ENCODE measurements at regions not wholly inside any gene's neighbourhood (a gene's known extent, or its start where the extent isn't known, plus 50 kb on each side); places are given as distances from the start of the nearest gene placed in this dataset.
"Not testable (repeated sequence)": the region's sequence is repeated elsewhere in the genome, so short reads cannot be mapped to it uniquely, and the experiment has no call there.

DNA sequence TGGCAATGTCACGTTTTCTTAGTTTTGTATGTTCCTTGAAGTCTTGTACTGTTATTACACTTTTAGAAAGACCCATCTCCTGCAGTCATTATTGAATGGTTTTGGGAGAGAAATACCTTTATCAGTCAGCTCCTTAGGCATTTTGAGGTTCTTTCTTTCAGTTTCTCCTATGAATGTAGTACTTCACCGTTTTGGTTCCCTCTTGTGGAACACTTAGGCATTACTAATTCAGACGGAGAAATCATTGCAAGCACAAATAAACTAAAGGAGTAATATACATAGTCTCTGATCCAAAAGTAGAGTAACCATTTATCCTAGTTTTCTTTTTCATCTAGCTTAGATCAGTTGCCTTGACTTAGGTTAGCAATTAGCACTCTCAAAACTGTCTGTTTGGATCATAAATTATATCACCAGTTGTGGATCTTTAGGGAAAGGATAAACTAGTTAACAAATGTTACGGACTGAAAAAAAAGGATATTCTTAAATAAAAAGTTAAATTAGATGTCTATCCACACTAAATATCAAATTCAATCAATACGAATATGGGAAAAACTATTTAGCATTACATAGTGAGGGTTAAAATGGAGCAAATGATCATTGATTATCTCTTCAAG, 1538.3 kb upstream of the SEL1L start:
- Histone ChIP-seq H3K4me3 (ENCODE audit: low read depth, low read length) (no peak overlapping the region), H3K27me3 (ENCODE audit: control insufficient read depth, insufficient read depth, low read length) (no peaks in the 10 kb centered on the region), H3K36me3 (ENCODE audit: control insufficient read depth, insufficient read depth, low read length) (no peaks in the 10 kb centered on the region)
- TF ChIP-seq, protein P1, sequence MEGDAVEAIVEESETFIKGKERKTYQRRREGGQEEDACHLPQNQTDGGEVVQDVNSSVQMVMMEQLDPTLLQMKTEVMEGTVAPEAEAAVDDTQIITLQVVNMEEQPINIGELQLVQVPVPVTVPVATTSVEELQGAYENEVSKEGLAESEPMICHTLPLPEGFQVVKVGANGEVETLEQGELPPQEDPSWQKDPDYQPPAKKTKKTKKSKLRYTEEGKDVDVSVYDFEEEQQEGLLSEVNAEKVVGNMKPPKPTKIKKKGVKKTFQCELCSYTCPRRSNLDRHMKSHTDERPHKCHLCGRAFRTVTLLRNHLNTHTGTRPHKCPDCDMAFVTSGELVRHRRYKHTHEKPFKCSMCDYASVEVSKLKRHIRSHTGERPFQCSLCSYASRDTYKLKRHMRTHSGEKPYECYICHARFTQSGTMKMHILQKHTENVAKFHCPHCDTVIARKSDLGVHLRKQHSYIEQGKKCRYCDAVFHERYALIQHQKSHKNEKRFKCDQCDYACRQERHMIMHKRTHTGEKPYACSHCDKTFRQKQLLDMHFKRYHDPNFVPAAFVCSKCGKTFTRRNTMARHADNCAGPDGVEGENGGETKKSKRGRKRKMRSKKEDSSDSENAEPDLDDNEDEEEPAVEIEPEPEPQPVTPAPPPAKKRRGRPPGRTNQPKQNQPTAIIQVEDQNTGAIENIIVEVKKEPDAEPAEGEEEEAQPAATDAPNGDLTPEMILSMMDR (IDR thresholded peaks at IDR 0.05; ENCODE audit: insufficient read depth, low read length, poor library complexity, severe bottlenecking), result peak; percentile 13
- DNase-seq (ENCODE audit: low read depth), result no peak

DNA sequence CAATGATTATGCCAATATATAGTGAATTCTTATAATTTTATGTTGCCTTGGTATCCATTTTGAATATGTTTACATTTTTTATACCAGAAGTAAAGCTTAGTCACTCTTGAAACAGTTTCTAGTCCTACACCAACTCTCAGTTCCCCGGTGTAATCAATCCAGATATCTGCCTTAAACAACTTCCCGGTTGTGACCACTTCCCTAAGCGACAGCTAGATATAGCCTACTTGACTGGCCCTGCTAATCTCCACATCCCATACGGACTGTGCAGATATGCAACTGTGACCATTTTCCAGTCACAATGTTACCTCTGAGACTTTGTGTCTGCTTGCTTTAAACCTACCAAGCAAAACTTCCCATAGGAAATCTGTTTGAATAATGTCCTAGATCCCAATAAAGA, 1551.5 kb upstream of the SEL1L start:
- DNase-seq (ENCODE audit: low read depth), result no peak
- H3K4me3 ChIP-seq (ENCODE audit: low read depth, low read length), result no peak overlapping the region
- TF ChIP-seq, protein P1 (IDR thresholded peaks at IDR 0.05; ENCODE audit: insufficient read depth, low read length, poor library complexity, severe bottlenecking), result no peak

DNA sequence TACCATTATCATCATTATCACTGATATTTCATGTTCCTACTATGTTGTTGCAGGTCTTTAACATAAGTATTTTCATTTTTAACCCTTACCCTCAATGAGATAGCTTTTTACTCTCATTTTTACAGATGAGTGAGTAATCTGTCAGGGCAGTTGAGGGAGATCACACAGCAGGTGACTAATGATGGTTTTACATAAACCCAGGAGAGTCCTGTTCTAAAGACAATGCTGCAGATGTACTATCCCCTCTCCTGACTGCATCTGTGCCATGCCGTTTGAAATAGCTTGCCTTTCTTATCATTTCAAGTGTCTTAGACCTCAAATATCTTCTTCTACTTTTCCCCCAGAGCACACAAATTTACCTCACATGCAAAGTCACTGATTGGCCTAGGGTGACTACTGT, 1552.1 kb upstream of the SEL1L start:
- no peak overlapping the region for H3K4me3 ChIP-seq (ENCODE audit: low read depth, low read length)
- no peak for DNase-seq (ENCODE audit: low read depth)
- H3K36me3 ChIP-seq (ENCODE audit: control insufficient read depth, insufficient read depth, low read length), result no peaks in the 10 kb centered on the region
- TF ChIP-seq, protein P1 (IDR thresholded peaks at IDR 0.05; ENCODE audit: insufficient read depth, low read length, poor library complexity, severe bottlenecking), result no peak
- no peaks in the 10 kb centered on the region for H3K27me3 ChIP-seq (ENCODE audit: control insufficient read depth, insufficient read depth, low read length)

More for the DNA sequence above, 1551.5 kb upstream of the SEL1L start:
- Histone ChIP-seq H3K36me3 (ENCODE audit: control insufficient read depth, insufficient read depth, low read length) (no peaks in the 10 kb centered on the region), H3K27me3 (ENCODE audit: control insufficient read depth, insufficient read depth, low read length) (no peaks in the 10 kb centered on the region)

DNA sequence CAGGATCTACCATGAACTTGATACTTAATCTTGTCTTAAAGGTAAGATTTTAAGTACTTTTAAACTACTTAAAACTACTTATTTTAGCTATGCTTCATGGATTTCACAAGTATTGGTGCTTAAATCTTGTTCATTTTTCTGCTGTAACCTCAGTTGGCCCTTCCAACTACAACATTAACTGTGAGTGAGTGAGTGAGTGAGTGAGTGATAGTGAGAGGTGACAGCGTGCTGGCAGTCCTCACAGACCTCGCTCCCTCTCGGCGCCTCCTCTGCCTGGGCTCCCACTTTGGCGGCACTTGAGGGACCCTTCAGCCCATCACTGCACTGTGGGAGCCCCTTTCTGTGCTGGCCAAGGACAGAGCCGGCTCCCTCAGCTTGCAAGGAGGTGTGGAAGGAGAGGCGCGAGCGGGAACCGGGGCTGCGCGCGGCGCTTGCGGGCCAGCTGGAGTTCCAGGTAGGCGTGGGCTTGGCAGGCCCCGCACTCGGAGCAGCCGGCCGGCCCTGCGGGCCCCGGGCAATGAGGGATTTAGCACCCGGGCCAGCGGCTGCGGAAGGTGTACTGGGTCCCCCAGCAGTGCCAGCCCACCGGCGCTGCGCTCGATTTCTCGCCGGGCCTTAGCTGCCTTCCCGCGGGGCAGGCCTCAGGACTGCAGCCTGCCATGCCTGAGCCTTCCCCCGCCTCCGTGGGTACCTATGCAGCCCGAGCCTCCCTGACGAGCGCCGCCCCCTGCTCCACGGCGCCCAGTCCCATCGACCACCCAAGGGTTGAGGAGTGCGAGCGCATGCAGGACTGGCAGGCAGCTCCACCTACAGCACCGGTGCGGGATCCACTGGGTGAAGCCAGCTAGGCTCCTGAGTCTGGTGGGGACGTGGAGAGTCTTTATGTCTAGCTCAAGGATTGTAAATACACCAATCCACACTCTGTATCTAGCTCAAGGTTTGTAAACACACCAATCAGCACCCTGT, 1558.6 kb upstream of the SEL1L start:
- peak overlapping the region; percentile 12 for H3K4me3 ChIP-seq (ENCODE audit: low read depth, low read length)
- DNase-seq (ENCODE audit: low read depth); H3K27me3 ChIP-seq (ENCODE audit: control insufficient read depth, insufficient read depth, low read length); H3K36me3 ChIP-seq (ENCODE audit: control insufficient read depth, insufficient read depth, low read length): not testable (repeated sequence)

DNA sequence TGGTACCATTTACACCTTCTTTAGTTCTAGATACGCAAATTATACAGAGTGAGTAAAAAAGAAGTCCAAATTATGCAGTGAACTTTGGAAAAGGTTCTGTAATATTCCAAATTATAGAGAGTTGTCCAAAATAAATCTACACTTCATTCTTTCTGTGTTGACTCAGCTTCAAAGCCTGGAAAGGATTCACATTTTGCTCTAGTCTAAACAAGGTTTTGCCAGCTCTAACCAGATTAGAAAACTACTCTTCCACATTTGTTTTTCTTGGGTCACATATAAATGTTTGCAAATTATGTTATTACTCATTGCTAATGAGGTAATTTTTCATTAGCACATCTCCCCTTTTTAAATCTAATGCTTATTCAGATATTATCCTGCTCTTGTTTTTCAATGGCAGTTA, 1562.4 kb upstream of the SEL1L start:
- DNase-seq (ENCODE audit: low read depth), result no peak
- no peak overlapping the region for H3K4me3 ChIP-seq (ENCODE audit: low read depth, low read length)
- TF ChIP-seq, protein P1 (IDR thresholded peaks at IDR 0.05; ENCODE audit: insufficient read depth, low read length, poor library complexity, severe bottlenecking), result no peak
- H3K36me3 ChIP-seq (ENCODE audit: control insufficient read depth, insufficient read depth, low read length), result no peaks in the 10 kb centered on the region
- no peaks in the 10 kb centered on the region for H3K27me3 ChIP-seq (ENCODE audit: control insufficient read depth, insufficient read depth, low read length)

DNA sequence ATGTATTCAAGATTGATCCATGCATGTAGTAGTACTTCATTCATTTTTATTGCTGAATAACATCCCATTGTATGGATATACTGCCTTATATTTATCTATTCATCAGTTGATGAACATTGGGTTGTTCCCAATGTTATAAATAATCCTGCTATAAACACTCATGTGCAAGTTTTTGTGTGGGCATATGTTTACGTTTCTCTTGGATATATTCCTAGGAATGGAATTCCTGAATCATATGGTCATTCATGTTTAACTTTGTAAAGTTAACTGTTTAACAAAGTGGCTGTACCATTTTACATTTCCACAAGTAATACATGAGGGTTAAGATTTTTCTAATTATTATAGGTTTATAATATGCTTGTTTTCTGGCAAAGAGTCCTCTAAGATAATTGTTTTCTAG, 1568.2 kb upstream of the SEL1L start:
- no peak for DNase-seq (ENCODE audit: low read depth)
- Histone ChIP-seq H3K36me3 (ENCODE audit: control insufficient read depth, insufficient read depth, low read length) (no peaks in the 10 kb centered on the region), H3K4me3 (ENCODE audit: low read depth, low read length) (no peak overlapping the region), H3K27me3 (ENCODE audit: control insufficient read depth, insufficient read depth, low read length) (no peaks in the 10 kb centered on the region)
- TF ChIP-seq, protein P1 (IDR thresholded peaks at IDR 0.05; ENCODE audit: insufficient read depth, low read length, poor library complexity, severe bottlenecking), result no peak

All from kidney epithelial cell (primary cell).